KOPT-K1 (cell line): ENCODE measurements at regions not wholly inside any gene's neighbourhood (a gene's known extent, or its start where the extent isn't known, plus 50 kb on each side); places are given as distances from the start of the nearest gene placed in this dataset.

Experiments used
- H3K27ac ChIP-seq: fragments of 200-600 bp; sonication (generic); 2 replicates; pipeline ENCODE4 v1.5.1; 2016; ENCODE audit warnings: antibody characterized with exemption, mild to moderate bottlenecking, low read depth, low read length; ENCODE audit not compliant: poor library complexity, severe bottlenecking
- H3K36me3 ChIP-seq: fragments of 200-600 bp; sonication (generic); 2 replicates; pipeline ENCODE4 v1.5.1; 2017; ENCODE audit warnings: antibody characterized with exemption, mild to moderate bottlenecking, low read length, moderate library complexity; ENCODE audit not compliant: insufficient read depth
- H3K9me3 ChIP-seq: fragments of 200-600 bp; sonication (generic); 2 replicates; pipeline ENCODE4 v1.5.1; 2017; ENCODE audit warnings: antibody characterized with exemption, low read length, mild to moderate bottlenecking; ENCODE audit not compliant: insufficient read depth, poor library complexity, severe bottlenecking

DNA sequence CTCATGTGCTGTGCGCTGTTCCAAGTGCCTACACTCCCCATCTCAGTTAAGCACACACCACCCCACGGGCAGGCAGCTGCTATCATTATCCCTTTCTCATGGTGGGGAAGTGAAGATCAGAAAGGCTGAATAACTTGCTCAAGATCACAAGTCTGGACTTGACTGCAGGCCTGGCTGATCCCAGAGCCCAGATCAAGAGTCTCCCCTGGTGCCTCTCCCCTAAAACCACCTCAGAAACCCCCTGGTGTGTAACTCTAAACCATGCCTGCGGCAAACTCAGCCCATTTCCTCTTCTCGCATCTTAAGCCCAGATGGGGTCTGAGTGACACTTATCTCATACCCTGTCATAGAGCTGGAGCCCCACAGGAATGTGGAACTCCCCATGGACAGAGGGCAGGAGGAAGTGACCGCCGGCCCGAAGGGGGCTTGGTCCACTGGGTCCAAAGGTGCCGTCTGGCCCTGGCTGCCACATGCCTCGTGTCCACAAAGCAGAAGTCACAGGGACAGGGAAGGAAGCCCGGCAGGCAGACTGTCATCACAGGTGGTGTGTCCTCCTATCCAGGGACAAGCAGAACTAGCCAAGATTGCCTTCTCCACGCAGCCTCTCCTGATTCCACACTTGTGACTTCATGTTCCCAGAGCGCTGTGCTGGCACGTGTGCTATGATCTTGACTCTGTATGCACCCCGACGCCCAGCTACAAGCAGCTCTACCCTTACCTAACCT lies 92.1 kb downstream of the SYF2 start:
- Histone ChIP-seq H3K27ac (no peak overlapping the region), H3K36me3 (no peaks in the 10 kb centered on the region), H3K9me3 (no peaks in the 10 kb centered on the region)

DNA sequence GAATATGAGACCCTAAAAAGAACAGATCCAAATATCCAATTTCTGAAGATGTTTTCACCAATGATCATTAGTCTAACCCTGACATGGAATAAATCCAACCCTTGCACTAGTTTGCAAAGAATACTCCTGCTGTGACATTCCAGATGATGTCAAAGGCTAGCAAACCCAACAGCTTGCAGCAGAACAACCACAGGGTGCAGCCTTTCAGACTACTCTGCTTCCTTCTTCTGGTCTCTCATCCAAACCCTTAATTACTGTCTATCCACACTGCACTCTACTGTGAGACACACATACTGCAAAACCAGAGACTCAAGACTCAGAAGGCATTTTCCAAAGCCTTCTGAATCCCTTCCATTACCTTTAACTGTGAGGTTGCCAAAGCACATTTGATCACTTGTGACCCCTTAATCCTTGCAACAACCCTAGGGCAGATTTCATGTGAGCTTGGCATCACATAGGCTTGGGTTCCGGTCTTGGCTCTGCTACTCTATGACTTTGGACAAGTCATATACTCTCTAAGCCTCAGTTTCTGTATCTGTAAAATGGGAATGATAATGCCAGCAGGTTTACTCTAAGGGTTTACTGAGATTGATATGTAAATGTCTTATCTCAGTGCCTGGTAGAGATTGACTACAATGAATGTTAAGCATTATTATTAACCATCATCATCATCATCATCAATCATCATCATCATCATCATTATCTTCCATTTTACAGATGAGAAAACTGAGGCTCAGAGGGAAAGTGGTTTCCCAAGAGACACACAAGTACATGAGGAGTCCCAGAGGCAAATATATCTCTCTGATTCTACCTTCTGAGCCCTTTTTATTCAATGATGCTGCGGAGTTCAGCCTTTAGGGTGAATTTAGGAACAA lies 94.5 kb downstream of the SYF2 start:
- H3K36me3 ChIP-seq: no peaks in the 10 kb centered on the region
- H3K9me3 ChIP-seq: no peaks in the 10 kb centered on the region
- no peak overlapping the region for H3K27ac ChIP-seq

DNA sequence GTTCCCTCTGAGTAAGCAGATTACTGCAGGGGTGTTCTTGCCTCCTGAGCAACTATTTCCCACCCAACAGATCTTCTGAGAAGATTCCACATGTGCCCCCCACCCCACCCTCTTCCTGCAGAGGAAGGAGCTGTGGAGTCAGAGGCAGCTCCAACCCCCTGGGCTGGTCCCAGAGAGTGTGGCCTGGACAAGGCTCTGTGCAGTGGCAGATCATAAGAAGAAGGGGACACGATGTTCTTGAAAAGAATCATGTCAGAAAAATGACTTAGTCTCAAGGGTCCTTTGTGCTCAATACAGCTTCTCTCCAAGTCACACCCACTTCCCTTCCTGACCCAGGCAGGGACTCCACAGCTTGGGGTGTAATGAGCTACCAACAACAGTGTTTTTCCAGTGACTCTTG lies 95.2 kb downstream of the SYF2 start:
- no peaks in the 10 kb centered on the region for H3K9me3 ChIP-seq
- H3K27ac ChIP-seq: no peak overlapping the region
- H3K36me3 ChIP-seq: no peaks in the 10 kb centered on the region

DNA sequence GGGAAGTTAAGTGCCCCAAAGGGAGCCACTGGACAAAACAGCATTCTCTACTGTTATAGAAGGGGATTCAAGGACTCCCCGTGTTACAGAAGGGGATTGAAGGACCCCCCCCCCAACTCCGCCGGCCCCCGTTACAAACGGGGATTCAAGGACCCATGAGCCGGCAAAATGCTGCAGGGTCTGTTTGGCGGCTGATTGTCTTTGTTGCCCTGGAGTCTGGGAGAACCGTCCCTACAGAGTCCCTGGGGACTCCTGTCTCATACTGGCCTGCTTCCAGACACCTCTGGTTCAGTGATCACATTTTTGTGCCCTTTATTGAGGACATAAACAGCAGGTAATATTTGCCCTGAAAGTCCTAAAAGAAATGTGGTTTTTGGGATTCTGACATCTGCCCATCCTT lies 96.4 kb downstream of the SYF2 start:
- Histone ChIP-seq H3K36me3 (no peaks in the 10 kb centered on the region), H3K27ac (no peak overlapping the region), H3K9me3 (no peaks in the 10 kb centered on the region)

DNA sequence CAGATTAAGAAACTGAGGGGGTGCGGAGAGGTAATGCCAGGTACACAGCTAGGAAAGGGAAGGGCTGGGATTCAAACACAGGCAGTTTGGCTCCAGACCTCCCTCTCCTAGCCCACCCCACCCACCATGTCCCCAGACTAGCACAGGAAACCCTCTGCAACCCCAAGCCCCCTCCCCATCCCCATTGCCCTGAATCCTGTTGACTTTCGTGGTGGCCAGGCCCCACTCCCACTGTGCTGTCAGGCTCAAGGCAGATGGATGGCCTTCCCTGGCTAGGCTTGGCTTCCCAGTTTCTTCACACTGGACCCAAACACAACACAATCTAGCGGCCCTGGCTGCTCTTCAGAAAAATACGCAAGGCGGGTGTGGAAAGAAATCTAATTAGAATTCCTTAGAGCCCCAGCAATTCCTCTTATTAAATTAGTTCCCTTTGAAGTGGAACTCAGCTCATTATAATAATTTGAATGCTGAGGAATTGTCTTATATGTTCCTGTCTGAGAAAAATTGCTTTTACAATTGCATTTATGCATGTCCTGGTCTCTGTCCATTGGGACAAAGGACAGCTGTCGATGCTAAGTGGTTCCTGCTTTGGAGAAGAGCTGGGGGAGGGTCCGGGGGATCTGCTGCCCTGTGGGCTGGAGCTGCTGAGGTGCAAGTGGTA lies 97.4 kb downstream of the SYF2 start:
- Histone ChIP-seq H3K36me3 (no peaks in the 10 kb centered on the region), H3K9me3 (no peaks in the 10 kb centered on the region), H3K27ac (no peak overlapping the region)

DNA sequence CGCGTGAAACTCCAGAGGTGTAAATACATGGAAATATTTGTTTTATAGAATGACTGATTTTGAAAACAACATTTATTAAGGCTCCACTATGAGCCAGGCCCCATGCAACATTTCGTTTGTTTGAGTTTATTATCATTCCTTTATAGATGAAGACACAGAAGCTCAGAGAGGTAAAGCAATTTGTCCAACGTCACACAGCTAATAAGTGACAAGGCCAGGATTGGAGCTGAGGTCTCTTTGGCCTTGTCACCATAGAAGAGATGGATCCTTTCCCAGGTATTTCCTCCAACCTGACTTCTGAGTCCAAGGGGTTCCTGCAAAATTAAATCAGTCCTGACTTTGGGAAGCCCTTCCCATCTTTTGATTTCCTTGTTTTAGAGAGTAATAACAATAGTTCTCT lies 98.0 kb downstream of the SYF2 start:
- Histone ChIP-seq H3K27ac (no peak overlapping the region), H3K9me3 (no peaks in the 10 kb centered on the region), H3K36me3 (no peaks in the 10 kb centered on the region)

DNA sequence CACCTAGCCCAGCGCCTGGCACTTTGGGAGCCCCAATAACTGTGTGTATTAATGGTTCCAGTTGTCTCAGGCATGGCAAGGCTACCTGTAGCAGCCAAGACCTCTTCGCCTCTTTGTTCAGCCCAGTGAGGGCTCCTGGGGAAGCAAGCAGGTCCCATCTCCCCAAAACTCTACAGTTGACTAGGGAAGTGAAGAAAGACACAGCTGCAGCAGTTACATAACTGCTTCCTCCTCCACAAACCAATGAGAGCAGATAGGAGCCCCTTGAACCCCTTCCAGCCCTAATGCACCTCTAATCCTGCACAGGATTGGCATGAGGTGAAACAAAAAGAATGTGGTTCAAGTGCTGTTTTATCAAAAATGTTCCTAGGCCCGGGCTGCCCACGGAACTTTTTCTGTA lies 100.5 kb downstream of the SYF2 start:
- Histone ChIP-seq H3K27ac (no peak overlapping the region), H3K9me3 (no peaks in the 10 kb centered on the region), H3K36me3 (no peaks in the 10 kb centered on the region)

DNA sequence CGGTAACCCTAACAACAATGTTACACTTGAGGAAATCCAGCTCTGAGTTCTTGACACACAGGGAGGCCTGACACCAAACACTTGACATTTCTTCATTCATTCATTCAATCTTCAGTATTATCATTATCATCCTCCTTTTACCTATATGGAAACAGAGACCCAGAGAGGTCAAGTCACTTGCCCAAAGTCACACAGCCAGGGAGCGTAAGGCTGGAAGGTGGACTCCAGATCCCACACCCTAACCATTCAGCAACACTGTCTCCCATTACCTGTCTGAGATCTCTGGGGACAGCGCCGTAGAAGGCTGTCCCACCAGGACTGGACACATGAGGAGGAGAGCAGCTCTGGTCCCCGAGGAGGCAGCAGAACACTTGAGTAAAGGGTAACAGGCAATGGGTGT lies 101.4 kb downstream of the SYF2 start:
- H3K9me3 ChIP-seq: no peaks in the 10 kb centered on the region
- H3K27ac ChIP-seq: no peak overlapping the region
- H3K36me3 ChIP-seq: no peaks in the 10 kb centered on the region

DNA sequence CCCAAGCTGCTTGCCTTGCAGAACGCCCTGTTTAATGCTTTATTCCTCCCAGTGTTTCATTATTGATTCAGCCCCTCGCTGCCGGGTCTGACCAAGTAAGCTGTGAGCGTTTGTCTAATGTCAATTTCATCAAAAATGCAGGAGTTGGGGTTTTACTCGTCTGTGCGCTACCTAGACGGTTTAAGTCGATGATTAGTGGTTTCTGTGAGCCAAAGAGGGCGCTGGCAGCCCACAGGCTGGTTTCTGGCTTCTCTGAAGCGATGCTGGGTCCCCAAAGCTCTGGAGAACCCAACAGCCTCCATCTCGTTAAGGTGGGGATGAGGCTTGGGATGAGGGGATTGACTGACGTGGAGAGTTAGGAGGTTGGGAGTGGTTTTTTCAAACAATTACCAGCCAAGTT lies 102.9 kb downstream of the SYF2 start:
- Histone ChIP-seq H3K9me3 (no peaks in the 10 kb centered on the region), H3K27ac (no peak overlapping the region), H3K36me3 (no peaks in the 10 kb centered on the region)

DNA sequence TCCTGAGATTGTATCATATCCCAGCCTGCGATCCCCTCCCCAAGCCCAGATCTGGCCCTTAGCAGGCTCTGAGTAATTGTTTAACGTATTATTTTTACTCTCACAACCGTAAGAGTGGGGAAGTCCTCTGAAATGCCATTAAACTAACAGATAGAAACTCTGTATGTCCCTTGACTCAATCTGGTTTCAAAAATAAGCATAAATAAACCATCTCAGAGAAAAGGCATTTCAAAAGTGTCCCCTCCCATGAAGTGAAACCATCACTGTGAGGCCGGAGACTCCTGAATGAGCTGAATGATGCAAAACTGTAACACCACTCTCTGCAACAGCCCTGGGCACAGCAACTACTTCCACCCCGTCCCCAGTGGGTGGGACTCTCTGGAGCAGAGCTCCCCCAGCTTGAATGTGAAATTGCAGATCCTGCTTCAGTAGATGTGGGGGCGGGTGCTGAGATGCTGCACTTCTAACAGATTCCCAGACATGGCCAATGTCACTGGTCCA lies 104.1 kb downstream of the SYF2 start:
- Histone ChIP-seq H3K9me3 (no peaks in the 10 kb centered on the region), H3K27ac (no peak overlapping the region), H3K36me3 (no peaks in the 10 kb centered on the region)

DNA sequence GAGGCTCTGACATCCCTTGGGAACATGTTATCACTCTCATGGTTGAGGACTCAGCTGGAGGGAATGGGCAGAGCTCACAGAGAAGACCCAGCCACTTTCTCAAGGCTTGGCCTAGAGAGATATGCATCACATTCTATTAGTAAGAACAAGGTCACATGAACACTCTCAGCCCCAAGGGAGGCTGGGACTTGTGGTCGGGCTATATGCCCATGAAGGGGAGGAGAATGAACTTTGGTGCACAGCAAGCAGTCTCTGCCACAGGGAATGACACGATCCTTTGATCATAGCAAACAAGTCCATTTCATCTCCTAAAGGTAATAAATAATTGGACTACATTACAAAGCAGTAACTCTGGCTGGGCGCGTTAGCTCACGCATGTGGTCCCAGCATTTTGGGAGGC lies 105.7 kb downstream of the SYF2 start:
- no peak overlapping the region for H3K27ac ChIP-seq
- H3K9me3 ChIP-seq: no peaks in the 10 kb centered on the region

DNA sequence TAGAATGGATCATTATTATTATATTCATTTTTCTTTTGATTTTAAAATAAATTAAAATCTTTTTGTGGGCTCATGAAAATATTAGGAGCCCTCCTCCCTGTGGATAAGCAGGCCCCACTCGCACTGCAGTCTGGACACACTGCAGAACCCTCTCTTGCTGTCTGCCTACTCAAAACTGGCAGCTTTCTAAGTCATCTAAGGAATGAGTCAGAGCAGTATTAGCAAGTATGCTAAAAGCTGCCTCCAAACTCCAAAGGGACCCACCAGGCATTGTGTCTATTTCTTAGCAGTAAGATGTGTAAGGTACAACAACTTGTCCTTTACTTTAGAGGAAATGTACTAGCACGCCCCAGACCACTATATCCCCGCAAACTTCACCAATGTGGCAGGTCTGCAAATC lies 108.8 kb downstream of the SYF2 start:
- Histone ChIP-seq H3K36me3 (no peaks in the 10 kb centered on the region), H3K27ac (no peak overlapping the region), H3K9me3 (no peaks in the 10 kb centered on the region)

More for the DNA sequence above, 105.7 kb downstream of the SYF2 start:
- no peaks in the 10 kb centered on the region for H3K36me3 ChIP-seq

DNA sequence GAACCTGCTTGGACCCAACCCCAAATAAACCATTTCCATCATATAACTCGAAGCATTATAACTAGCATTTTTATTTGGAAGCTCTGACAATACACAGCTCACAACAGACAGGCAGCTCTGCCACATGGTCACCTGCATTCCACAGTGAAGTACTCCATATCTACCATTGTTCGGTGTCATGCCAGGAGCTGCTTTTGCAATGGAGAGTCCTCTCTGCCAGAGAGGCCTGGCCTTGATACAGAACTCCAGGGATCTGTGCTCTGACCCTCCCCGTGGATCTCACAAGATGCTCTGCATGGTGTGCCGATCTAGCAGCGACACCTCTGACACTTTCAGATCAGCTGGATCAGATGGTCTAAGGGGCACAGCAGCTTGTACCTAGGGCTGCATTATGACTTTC lies 109.6 kb downstream of the SYF2 start:
- Histone ChIP-seq H3K27ac (no peak overlapping the region), H3K36me3 (no peaks in the 10 kb centered on the region), H3K9me3 (no peaks in the 10 kb centered on the region)

DNA sequence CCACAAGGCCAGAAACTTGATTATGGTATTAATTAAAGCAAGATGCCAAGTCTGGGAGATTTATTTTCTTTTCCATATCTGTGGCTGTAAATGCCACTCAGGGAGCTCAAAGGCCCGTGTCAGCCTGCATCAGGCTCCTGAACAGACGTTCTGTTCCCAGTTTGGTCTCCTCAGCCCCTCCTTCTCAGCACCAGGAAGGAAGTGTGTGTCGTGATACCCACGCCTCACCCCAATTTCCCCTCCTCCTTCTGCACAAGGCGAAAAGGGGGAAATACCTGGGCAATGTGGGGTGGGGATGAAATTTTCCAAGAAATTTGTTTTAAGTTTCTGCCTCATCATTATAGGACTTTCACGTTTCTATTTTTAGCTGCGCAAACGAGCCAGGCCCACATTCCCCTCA lies 112.0 kb downstream of the SYF2 start:
- no peaks in the 10 kb centered on the region for H3K9me3 ChIP-seq
- no peaks in the 10 kb centered on the region for H3K36me3 ChIP-seq
- H3K27ac ChIP-seq: no peak overlapping the region

DNA sequence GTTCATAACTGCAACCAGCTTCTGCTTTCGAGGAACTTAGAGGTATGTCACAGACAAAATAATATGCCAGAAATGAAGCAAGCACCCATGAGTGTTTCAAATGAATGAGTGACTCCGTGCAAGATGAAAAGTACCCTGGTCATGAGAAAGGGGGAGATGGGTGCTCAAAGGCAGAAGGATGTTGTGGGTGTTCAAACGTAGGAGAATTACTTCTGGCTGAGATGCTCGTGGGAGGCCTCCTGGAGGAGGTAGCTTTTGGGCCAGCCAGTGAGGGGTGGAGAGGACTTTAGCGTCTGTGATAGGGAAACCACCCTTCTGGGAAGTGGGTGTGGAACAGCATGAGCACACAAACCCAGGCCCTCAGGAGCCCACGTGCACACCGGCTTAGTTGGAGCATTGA lies 113.8 kb downstream of the SYF2 start:
- no peak overlapping the region for H3K27ac ChIP-seq
- H3K36me3 ChIP-seq: no peaks in the 10 kb centered on the region
- H3K9me3 ChIP-seq: no peaks in the 10 kb centered on the region
